Suprapubic skin (tissue), 4 donors: ENCODE measurements at regions not wholly inside any gene's neighbourhood (a gene's known extent, or its start where the extent isn't known, plus 50 kb on each side); places are given as distances from the start of the nearest gene placed in this dataset.

Experiments
- DNase-seq, 2 donors: peaks; one replicate each; pipeline ENCODE4 v3.0.0-alpha.2; 2019; ENCODE audit warnings: low spot score in 2 of 2
- H3K27ac ChIP-seq: fragments of 200-600 bp; sonication (generic); one replicate; pipeline ENCODE4 v1.5.1; 2019
- H3K27me3 ChIP-seq: fragments of 200-600 bp; sonication (generic); one replicate; pipeline ENCODE4 v1.5.1; 2019
- H3K36me3 ChIP-seq: fragments of 200-600 bp; sonication (generic); one replicate; pipeline ENCODE4 v1.5.1; 2019
- H3K4me1 ChIP-seq: fragments of 200-600 bp; sonication (generic); one replicate; pipeline ENCODE4 v1.5.1; 2019
- H3K4me3 ChIP-seq: fragments of 200-600 bp; sonication (generic); one replicate; pipeline ENCODE4 v1.5.1; 2019; ENCODE audit warnings: mild to moderate bottlenecking
- H3K9me3 ChIP-seq: fragments of 200-600 bp; sonication (generic); one replicate; pipeline ENCODE4 v1.5.1; 2019
- EP300 ChIP-seq: sonication (generic); formaldehyde crosslinking; IDR thresholded peaks from one replicate; pipeline ENCODE4 v1.6.1; 2017; ENCODE audit warnings: antibody characterized with exemption
- POLR2A ChIP-seq, 2 donors: fragments of 450-650 bp; IDR thresholded peaks; one replicate each; pipeline ENCODE4 v1.6.1; 2017; ENCODE audit warnings: antibody characterized with exemption in 2 of 2, mild to moderate bottlenecking in 2 of 2, moderate library complexity in 2 of 2
- POLR2AphosphoS5 ChIP-seq, 3 donors: sonication (generic); formaldehyde crosslinking; IDR thresholded peaks; one replicate each; pipeline ENCODE4 v1.6.1; 2017; ENCODE audit warnings: antibody characterized with exemption in 3 of 3
- WGBS: methylation state at CpG from one replicate; pipeline ENCODE4 v1.1.5; 2018; 5-methylcytosine and 5-hydroxymethylcytosine counted together
- TF ChIP-seq, protein P1 (sequence below), 2 donors: fragments of 200-600 bp in 1 of 2; fragments of 450-650 bp in 1 of 2; sonication (generic) in 1 of 2; IDR thresholded peaks; one replicate each; pipeline ENCODE4 v1.5.1; 2016 to 2019; ENCODE audit warnings: antibody characterized with exemption in 2 of 2, mild to moderate bottlenecking in 1 of 2, moderate library complexity in 1 of 2

DNA sequence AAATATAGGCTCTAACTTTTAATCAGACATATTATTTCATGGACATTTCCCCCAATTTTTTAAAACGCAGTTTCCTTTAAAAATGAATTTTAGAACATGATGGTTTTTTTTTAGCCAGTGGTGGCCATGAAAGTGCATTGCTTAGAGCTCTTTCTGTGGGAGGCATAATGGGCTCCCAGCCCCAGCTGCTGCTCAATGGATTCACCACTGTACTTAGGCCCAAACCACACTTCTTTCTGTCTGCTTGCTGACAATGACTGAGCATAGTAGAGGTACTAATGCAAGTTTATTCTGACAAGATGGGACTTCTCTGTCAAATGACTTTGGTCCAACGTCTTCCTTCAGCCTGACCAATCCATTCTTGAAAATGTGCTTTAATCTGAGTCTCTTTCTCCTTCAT is 400.2 kb upstream of the GRIA3 start:
- H3K27me3 ChIP-seq: no peaks in the 10 kb centered on the region
- no peak overlapping the region for H3K4me3 ChIP-seq
- TF ChIP-seq EP300 (no peak), POLR2A (IDR thresholded peaks at IDR 0.05) (no peak), POLR2AphosphoS5 (IDR thresholded peaks at IDR 0.05) (no peak)
- TF ChIP-seq, protein P1, sequence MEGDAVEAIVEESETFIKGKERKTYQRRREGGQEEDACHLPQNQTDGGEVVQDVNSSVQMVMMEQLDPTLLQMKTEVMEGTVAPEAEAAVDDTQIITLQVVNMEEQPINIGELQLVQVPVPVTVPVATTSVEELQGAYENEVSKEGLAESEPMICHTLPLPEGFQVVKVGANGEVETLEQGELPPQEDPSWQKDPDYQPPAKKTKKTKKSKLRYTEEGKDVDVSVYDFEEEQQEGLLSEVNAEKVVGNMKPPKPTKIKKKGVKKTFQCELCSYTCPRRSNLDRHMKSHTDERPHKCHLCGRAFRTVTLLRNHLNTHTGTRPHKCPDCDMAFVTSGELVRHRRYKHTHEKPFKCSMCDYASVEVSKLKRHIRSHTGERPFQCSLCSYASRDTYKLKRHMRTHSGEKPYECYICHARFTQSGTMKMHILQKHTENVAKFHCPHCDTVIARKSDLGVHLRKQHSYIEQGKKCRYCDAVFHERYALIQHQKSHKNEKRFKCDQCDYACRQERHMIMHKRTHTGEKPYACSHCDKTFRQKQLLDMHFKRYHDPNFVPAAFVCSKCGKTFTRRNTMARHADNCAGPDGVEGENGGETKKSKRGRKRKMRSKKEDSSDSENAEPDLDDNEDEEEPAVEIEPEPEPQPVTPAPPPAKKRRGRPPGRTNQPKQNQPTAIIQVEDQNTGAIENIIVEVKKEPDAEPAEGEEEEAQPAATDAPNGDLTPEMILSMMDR (IDR thresholded peaks at IDR 0.05): no peak
- no peaks in the 10 kb centered on the region for H3K9me3 ChIP-seq
- H3K27ac ChIP-seq: no peak overlapping the region
- H3K4me1 ChIP-seq: no peaks in the 10 kb centered on the region
- WGBS: 56% methylated on average over 2 of the region's 2 CpGs
- H3K36me3 ChIP-seq: no peaks in the 10 kb centered on the region
- DNase-seq: no peak

DNA sequence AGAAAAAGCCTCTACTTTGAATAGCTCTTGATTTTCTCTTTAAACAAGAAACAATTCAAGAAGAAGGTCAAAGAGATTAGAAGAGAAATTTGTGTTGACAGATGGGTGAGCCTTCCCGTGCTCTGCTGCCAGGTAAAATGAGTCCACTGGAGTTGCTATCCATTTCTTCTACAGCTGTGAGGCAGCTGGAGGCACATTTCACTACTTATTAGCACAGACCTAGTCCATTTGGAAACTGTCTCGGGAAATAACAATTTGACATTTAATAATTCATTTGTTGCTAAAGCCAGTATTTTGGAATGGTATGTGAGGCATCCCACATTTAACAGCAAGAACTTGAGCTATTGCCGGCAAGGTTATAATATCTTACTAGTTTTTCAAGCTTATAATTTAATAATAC is 396.8 kb upstream of the GRIA3 start:
- Histone ChIP-seq H3K4me1 (no peaks in the 10 kb centered on the region), H3K27me3 (no peaks in the 10 kb centered on the region), H3K9me3 (no peaks in the 10 kb centered on the region), H3K27ac (no peak overlapping the region), H3K4me3 (no peak overlapping the region), H3K36me3 (no peaks in the 10 kb centered on the region)
- TF ChIP-seq EP300 (no peak), POLR2A (IDR thresholded peaks at IDR 0.05) (no peak), POLR2AphosphoS5 (IDR thresholded peaks at IDR 0.05) (no peak)
- TF ChIP-seq, protein P1 (IDR thresholded peaks at IDR 0.05): no peak
- WGBS: 45% methylated on average over 3 of the region's 3 CpGs
- DNase-seq: no peak

DNA sequence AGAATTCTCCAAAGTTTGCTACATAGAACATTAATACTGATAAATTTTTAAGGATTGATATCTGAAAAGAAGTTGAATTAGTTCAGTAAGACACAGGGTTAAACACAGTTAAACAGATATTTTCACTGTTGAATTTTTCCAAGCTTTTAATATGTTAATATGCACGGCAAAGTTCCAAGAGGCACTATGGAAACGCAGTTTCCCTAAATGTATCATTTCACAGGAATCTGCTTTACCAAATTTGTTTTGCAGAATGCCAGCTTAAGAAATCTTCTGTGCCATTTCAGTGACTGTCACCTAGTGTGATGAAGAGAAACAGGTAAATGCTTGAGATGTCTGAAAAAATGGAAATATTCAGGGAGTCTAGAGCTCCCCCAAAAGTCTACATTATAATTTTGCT is 395.9 kb upstream of the GRIA3 start:
- TF ChIP-seq POLR2A (IDR thresholded peaks at IDR 0.05): no peak
- TF ChIP-seq, protein P1 (IDR thresholded peaks at IDR 0.05): no peak
- TF ChIP-seq EP300: no peak
- no peak for TF ChIP-seq POLR2AphosphoS5 (IDR thresholded peaks at IDR 0.05)
- Histone ChIP-seq H3K27me3 (no peaks in the 10 kb centered on the region), H3K27ac (no peak overlapping the region), H3K36me3 (no peaks in the 10 kb centered on the region), H3K4me1 (no peaks in the 10 kb centered on the region), H3K9me3 (no peaks in the 10 kb centered on the region), H3K4me3 (no peak overlapping the region)
- 66% methylated on average over 2 of the region's 2 CpGs for WGBS
- DNase-seq: no peak

DNA sequence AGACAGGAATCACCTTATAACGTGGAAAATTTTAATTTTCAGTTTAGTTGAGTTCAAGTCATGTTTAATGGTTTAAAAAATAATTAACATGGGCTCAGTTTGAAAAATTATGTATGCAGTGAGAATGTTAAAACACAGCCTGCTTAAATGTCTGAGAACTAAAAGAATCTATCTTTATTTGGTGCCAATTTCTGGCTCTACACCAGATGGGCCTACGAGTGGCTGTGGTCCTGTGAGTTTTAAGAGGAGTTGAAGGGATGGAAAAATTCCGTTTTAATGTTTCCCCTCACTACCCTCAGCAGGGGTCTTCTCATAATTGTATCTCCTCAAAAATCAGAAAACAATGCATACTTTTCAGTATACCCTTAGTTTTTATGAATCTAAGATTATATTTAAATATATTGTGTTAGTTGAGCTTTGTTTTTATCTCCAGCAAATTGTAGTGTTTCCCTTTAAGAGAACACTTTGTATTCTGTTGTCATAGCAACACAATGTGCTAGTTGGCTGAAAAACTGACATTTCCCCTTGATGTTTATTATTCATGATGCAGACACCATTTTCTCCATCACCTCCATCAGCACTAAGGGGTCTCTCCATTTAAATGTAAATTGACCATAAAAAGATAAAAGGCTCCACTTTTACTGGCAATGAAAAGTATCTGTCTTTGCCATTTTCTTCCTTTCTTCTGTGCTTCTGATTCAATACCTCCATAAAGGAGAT is 393.5 kb upstream of the GRIA3 start:
- H3K4me1 ChIP-seq: no peaks in the 10 kb centered on the region
- DNase-seq: no peak
- H3K27ac ChIP-seq: no peak overlapping the region
- 49% methylated on average over 3 of the region's 3 CpGs for WGBS
- no peaks in the 10 kb centered on the region for H3K27me3 ChIP-seq
- H3K36me3 ChIP-seq: no peaks in the 10 kb centered on the region
- TF ChIP-seq POLR2A (IDR thresholded peaks at IDR 0.05): no peak
- TF ChIP-seq, protein P1 (IDR thresholded peaks at IDR 0.05): no peak
- TF ChIP-seq POLR2AphosphoS5 (IDR thresholded peaks at IDR 0.05): no peak
- TF ChIP-seq EP300: no peak
- no peak overlapping the region for H3K4me3 ChIP-seq
- H3K9me3 ChIP-seq: no peaks in the 10 kb centered on the region

DNA sequence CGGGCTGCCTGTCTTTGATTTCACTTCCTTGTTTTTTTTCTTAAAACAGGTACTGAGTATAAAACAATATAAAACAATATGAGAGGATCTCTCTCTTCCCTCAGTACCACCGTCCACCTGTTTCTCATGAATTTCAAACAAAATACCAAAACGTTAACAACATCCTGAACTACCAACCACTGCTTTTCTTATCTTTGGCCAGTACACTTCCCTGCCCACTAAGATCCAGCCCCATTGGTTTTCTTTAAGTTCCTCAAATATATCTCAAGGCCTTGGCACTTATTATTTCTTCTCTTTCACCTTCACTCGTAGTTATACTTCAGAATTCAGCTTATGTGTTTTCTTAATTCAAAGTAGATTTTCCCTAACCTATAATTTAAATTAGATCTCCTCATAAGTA is 370.2 kb upstream of the GRIA3 start:
- H3K27me3 ChIP-seq: no peaks in the 10 kb centered on the region
- no peak overlapping the region for H3K27ac ChIP-seq
- H3K4me3 ChIP-seq: no peak overlapping the region
- no peaks in the 10 kb centered on the region for H3K9me3 ChIP-seq
- no peaks in the 10 kb centered on the region for H3K4me1 ChIP-seq
- no peaks in the 10 kb centered on the region for H3K36me3 ChIP-seq
- no peak for DNase-seq
- TF ChIP-seq EP300: no peak
- TF ChIP-seq POLR2A (IDR thresholded peaks at IDR 0.05): no peak
- TF ChIP-seq POLR2AphosphoS5 (IDR thresholded peaks at IDR 0.05): no peak
- TF ChIP-seq, protein P1 (IDR thresholded peaks at IDR 0.05): no peak
- 66% methylated on average over 4 of the region's 4 CpGs for WGBS
